ENCODE measurements at regions not wholly inside any gene's neighbourhood (a gene's known extent, or its start where the extent isn't known, plus 50 kb on each side); places are given as distances from the start of the nearest gene placed in this dataset.
"Not testable (repeated sequence)": the region's sequence is repeated elsewhere in the genome, so short reads cannot be mapped to it uniquely, and the experiment has no call there.

- DNase-seq (ENCODE audit: low read depth), result no peak
Observed at GRCh38 chr12:34404377-34405285, 382.3 kb downstream of the ALG10 start.

- no peak for DNase-seq (ENCODE audit: low read depth)
Observed at GRCh38 chr12:34405286-34406227, 383.3 kb downstream of the ALG10 start.

DNA sequence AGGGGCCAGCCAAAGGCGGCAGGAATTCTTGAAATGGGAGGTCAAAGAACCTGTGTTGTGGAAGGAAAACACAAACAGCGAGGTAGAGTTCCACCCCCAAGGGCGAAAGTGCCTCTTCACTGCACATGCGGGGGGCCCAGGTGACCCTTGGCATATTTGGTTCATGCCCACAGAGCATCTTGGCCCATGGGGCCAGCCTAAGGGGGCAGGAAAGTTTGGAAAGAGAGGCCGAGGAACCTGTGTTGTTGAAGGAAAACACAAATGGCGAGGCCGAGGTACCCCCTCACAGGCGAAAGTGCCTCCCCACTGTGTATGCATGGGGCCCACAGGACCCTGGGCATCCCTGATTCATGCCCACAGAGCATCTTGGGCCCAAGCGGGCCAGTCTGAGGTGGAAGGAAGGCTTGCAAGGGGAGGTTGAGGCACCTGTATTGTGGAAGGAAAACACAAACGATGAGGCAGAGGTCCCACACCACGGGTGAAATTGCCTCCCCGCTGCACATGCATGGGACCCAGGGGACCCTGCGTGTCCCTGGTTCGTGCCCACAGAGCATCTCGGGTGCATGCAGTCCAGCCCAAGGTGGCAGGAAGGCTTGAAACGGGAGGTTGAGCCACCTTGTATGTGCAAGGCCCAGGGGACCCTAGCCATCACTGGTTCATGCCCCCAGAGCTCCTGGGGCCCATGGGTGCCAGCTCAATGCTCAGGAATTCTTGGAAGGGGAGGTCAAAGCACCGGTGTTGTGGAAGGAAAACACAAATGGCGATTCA, 384.1 kb downstream of the ALG10 start:
- no peak for DNase-seq (ENCODE audit: low read depth)

GRCh38 chr12:34406996-34407300, 384.7 kb downstream of the ALG10 start:
- DNase-seq (ENCODE audit: low read depth), result no peak

GRCh38 chr12:34407813-34408212, 385.5 kb downstream of the ALG10 start:
- no peak for DNase-seq (ENCODE audit: low read depth)

DNA sequence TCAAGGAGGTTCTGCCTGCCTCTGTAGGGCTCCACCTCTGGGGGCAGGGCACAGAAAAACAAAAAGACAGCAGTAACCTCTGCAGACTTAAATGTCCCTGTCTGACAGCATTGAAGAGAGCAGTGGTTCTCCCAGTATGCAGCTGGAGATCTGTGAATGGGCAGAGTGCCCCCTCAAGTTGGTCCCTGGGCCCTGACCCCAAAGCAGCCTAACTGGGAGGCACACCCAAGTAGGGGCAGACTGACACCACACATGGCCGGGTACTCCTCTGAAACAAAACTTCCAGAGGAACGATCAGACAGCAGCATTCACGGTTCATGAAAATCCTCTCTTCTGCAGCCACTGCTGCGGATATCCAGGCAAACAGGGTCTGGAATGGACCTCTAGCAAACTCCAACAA, 409.2 kb downstream of the ALG10 start:
- DNase-seq (ENCODE audit: low read depth), result not testable (repeated sequence)

All from LHCN-M2 (cell line).